ENCODE measurements at regions not wholly inside any gene's neighbourhood (a gene's known extent, or its start where the extent isn't known, plus 50 kb on each side); places are given as distances from the start of the nearest gene placed in this dataset.

DNA sequence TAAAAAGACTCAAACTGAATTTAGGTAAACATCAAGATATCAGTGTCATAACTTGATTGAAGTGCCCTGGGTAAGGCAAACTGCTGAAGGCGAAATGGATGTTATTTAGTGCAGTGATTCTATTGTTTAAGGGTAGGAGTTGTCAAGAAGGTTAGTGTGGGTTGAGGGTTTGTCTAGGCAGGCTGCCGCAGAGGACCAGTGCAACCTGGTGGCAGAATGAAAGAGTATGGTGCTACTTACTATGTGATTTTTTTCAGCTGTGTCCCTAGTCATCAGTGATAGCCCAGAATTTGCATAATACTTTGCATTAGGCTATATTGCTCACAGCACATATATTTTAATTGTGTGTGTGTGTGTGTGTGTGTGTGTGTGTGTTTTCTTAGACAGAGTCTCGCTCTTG lies 1127.0 kb downstream of the GALC start:
- DNase-seq = no peak

DNA sequence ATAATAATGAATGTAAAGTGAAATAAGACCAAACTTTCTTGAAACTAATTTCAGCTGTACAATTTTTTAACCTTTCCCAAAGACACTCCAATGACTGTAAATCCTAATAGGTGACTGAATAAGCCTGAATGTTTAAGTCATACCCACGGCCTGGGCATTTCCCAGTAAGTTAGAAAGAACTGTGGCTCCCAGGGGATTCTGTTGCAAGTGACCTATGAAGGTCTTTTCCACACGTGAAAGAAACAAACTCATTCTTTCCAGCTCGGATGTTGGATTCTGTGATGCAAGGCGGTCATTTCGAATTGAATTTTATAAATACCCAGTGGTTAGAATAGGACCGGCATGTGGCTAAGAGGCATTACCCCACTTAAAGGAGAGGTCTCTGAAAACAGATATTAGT lies 1134.4 kb downstream of the GALC start:
- no peak for DNase-seq

DNA sequence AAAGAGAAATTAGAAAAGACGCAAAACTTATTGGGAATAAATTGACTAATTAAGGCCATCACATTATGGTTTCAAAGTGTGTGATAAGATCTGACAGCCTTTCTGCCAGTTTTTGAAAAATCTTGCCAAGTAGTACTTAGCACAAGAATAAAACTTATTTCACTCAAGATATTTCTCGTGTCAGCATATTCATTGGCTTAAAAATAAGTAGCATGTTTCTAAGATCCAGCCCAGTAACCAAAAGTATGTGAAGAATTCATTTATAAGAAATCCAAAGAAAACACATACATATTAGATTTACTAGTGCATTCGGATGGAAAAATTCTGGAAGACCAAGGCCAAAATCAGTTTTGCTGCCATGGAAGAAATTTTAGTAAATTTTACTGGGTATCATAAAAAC lies 1135.0 kb downstream of the GALC start:
- DNase-seq = no peak

DNA sequence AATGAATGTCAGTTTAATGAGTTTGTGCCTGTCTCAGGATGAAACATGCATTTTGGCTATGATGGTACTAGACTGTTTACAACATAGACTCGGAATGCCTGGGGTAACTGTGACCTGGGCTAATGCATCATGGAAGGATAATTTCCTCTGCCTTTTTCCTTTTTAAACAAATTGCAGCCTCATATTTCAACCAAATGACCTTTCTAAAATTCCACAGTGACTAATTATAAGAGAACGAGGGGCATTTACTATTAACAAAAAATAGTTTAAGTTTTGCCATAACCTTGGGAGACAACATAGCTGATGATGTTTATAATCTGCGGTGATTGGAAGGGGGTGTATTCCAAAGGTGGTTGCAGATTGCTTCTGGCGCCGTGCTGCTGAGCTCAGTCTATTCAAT lies 1140.5 kb downstream of the GALC start:
- DNase-seq = no peak

DNA sequence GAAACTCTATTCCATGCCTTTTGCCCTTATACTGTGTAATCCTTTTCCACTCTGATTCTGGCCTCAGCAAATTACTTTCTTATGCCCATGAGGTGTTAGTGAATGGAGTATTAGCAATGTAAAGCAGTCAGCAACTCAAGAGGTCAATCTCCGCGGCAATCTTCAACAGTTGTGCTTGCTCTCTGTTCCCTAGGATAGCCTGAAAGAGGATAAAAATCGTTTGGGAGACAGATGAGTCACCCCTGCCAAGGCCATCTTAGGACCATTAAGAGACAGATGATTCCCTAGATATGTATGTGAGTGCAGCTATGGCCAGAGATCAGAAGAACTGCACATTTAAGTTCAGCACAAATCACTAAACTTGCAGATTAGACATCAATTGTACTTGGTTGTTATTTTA lies 1145.8 kb downstream of the GALC start:
- DNase-seq = no peak

DNA sequence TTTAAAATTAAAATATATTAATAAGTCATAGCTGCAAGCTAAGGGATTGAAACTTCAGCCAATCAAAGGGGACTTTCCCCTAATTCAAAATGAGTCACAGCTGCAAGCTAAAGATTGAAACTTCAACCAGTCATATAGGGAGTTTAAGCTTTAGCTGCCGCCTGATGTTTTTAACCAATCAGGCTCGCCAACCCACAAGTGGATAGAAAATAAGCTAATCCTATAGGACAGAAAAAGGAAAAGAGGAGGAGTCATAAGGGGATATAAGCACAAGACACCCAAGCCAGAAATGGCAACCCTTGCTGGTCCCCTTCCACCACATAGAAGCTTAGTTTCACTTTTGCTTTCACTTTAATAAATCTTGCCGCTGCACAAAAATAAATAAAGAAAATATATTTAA lies 1154.6 kb downstream of the GALC start:
- DNase-seq = no peak

DNA sequence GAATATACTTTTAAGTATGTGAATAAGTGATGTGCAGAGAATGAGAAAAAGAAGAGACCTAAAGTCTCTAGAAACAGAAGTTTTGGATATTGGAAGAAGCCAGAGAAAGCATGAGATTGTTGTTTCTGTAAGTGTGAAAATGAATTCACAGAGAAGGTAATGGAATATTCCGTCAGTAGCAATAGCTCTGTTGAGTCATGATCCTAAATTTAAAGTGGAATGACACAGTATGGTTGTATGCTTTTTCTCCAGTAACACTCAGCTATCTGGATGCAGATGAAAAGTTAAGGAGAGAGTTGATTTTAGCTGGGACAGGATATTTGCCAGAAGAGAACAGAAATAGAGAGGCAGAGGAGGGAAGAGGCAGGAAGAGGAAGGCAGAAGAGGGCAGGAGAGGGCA lies 1166.3 kb downstream of the GALC start:
- no peak for DNase-seq

DNA sequence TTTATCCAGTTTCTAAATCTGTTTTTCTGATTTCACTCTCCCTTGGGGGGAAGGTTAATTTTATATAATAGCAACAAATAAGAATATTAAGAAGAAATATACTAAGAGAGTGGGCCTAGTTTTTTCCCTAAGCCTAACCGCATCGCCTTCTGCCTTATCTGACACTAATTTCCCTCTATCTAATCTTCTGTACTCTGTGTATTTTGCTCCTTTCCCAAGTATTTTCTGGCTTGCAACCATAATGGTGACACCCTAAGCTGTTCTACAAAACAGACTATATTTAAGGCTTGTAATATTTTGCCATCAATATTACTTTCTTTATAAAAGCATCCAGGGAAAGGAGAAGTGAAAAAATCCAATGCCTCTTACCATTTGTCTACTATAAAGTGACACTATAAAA lies 1168.8 kb downstream of the GALC start:
- DNase-seq = no peak

DNA sequence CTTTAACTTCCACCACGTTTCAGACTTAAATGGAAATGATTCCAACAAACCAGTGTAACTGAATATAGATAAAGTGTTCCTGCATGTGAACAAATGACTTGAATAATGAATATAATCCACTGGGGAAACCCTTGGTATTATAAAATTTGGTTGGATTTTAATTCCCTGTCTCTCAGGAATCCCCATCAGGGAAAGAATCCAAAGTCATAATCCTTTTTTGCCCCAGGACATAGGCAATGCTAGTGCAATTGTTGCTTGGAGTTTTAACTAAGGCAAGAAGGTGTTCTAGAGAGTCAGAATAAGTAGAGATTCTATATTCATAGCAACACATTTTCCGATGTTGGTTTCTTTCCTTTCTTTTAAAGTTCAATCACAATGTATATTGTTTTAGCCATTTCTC lies 1169.4 kb downstream of the GALC start:
- DNase-seq = no peak

DNA sequence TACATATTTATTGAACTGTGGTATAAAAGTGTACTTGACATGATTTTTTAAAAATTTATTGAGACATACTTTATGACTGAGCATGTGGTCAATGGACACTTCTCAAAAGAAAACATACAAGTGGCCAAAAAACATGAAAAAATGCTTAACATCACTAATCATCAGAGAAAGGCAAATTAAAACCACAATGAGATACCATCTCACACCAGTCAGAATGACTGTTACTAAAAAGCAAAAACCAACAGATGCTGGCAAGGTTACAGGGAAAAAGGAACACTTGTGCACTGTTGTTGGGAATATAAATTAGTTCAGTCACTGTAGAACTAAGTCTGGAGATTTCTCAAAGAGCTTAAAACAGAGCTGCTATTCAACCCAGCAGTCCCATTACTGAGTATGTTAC lies 1177.6 kb downstream of the GALC start:
- no peak for DNase-seq

DNA sequence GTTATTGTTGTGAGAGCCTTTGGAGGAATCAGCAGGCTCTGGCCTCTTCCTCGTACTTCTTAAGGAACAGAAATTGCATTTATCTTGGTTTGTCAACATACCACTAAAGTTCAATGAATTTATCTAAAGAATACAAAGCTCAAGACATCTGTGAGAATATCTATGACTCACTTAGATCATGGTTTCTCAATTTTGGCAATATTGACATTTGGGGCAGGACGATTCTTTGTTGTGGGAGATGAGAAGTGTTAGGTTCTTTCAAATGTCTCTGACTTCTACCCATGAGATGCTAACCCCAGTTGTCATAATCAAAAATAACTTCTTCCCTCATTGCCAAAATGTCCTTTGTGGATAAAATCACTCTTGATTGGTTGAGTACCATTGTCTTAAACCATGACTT lies 1190.3 kb downstream of the GALC start:
- DNase-seq = no peak

DNA sequence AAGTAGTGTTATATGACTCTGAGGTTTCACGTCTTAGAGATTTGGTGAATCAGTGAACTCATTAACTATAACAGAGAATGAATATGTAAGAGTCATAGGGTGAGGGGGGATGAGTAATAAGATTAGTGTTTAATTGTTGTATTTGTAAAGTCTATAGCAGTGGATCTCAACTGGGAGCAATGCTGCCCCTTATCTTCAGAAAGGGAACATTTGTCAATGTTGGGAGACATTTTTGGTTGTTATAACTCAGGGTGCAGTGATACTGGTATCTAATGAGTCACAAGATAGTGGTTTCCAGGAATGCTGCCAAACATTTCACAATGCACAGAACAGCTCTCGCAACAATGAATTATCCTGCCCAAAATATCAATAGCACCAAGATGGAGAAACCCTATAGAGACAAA lies 1193.7 kb downstream of the GALC start:
- no peak for DNase-seq

DNA sequence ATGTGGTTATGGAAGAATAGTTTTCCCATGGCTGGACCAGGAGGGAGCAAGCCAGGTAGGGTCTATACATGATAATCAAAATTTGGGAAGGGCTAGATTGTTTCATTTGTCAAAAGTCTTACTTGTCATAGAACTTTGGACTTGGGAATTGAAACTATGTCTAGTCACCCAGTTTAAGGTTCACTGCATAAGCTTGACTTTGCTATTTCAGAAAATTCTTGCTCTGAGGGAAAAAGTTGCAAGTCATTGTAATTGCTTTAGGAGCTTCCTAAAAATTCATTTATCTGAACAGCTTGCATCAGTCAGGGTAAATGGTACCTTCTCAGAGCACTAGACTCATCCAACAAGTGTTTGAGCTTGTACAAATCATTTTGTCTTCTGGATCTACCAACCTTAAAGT lies 1194.7 kb downstream of the GALC start:
- DNase-seq = no peak

DNA sequence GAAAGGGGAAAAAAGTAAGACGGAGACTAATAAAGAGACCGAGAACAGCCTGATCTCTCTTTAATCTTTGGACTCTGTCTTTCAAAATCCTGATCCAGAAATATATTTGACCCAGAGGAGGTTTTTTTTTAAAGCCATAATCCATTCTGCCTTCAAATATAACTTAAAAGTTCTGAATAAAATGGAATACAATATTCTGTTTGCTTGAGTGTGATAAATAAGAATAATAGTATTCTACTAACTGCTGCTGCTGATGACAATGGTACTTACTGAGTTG lies 1196.0 kb downstream of the GALC start:
- DNase-seq = no peak

DNA sequence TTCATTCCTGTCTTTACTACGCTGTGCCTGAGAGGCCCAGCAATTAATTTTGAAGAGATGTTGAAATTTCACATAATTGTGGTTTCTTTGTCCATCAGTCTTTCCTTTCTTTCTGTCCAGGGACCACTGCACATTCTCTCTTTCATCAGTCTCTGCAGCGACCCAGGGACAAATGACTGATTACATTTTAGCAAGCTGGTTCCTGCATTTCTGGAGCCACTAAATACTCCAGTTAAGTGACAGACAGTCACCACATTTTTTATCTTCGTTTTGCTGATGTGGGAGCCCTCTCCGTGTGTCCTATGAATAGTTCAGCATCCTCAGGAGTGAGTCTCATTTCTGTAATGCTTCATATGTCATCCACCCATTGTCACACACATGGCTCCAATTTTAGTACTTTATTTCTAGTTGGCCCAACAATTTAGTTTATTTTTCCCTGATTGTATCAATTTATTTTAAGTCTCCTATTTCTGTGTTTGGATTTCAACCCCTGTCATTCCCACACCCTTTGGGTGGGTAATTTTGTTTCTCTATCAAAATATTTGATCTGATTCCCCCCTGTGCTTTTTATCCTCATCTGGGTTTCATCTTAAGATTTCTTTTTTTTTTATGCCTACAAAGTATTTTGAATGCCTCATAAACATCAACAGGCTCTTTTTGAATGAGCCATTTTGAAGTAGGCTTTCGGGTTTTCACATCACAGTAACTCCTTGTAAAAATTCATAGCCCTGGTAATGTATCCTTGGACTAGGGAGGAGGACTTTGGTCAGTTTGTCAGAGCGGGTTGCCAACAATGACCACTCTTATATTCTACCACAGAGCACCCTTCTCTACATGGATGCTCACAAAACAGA lies 1196.5 kb downstream of the GALC start:
- no peak for DNase-seq

DNA sequence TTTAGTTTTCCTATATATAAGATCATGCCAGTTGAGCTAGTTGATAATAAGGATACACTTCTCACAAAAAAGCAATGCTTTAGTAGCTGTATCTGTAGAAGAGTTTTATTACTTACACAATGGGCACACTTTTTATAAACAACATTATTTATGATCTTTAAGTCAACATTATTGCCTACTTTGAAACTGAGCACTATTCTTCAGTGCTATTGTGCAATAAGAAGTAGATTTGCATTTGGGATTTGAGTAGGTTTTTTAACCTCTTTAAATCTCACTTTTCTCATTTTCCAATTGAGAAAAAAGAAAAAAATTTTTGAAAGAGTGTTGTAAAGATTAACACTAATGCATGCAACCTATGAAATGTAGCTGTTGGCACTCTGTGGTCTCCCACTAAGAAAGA lies 1198.3 kb downstream of the GALC start:
- DNase-seq = no peak

DNA sequence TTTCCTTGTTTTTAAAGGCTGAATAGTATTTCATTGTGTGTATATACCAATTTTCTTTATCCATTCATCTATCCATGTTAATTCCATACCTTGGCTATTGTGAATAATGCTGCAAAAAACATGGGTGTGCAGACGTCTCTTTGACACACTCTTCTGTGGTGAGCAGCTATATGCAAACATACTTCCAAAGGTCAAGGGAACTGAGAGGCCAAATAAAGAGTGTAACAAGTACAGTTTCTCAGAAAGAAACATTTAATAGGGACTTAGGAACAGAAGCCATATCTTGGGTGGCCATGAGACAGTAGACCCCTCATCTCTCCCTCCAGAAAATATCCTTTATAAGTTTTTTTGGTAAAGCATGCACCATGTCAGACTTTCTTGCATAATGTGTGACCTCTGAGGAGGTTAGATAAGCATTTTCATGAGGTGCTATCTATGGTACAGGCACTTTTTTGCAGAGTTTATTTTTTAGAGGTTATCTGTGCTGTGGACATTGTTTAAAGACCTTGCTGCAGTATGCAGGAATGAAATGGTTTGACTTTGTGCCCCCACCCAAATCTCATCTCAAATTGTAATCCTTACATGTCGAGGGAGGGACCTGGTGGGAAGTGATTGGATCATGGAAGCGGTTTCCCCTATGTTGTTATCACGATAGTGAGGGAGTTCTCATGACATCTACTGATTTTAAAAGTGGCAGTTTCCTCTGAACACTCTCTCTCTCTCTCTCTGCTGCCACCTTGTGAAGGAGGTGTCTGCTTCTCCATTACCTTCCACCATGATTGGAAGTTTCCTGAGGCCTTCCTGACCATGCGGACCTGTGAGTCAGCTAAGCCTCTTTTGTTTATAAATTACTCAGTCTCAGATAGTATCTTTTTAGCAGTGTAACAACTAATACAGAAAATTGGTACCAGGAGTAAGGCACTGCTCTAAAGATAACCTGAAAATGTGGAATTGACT lies 1202.3 kb downstream of the GALC start:
- no peak for DNase-seq

DNA sequence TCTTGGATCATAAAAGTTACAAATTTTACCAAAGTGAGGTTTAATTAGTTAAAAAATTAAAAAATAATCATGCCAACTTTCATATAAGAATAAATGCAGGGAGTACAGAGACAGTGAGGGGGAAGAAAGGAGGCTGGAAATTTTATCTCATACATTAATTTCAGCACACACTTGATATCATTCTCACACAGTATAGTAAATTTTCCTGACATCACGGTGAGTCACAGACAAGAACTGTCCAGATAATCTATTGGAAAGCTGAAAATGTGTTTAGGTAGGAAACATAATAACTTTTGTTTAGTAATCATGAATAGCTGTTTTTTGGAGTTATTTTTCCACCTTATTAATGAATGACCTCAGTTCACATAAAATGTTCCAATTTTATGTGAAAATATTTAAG lies 1204.8 kb downstream of the GALC start:
- no peak for DNase-seq

DNA sequence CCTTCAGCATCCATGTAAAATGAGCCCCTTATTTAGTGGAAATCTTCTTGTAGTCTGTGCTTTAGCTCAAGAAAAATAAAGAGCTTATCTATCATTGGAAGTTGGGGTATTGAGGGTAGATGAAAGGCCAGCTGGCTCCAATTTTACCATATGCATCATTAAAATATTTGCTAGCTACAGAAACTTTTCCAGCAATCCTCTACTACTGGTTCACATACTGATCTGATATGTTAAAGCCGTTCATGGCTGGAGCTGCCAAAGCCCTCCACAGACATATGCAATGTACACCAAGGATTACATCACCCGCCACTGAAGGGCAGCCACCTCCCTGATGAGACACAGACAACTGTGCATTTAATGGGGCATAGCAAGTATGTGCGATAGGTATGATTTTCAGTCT lies 1205.3 kb downstream of the GALC start:
- no peak for DNase-seq

DNA sequence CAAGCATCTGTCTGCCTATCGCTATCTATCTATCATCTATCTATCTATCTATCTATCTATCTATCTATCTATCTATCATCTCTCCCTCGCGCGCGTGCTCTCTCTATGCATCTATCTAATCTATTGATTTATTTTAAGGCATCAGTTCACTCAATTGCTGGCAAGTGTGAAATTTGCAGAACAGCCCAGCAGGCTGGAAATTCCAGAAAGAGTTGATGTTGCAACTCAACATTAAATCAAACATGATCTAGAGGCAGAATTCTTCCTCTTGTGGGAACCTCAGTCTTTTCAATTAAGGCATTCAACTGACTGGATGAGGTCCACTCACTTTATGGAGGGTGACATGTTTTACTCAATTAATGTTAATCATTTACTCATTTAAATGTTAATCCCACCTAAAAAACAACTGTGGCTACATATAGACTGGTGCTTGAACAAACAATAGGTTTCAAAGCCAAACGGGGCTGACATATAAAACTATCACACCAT lies 1210.8 kb downstream of the GALC start:
- DNase-seq = no peak

DNA sequence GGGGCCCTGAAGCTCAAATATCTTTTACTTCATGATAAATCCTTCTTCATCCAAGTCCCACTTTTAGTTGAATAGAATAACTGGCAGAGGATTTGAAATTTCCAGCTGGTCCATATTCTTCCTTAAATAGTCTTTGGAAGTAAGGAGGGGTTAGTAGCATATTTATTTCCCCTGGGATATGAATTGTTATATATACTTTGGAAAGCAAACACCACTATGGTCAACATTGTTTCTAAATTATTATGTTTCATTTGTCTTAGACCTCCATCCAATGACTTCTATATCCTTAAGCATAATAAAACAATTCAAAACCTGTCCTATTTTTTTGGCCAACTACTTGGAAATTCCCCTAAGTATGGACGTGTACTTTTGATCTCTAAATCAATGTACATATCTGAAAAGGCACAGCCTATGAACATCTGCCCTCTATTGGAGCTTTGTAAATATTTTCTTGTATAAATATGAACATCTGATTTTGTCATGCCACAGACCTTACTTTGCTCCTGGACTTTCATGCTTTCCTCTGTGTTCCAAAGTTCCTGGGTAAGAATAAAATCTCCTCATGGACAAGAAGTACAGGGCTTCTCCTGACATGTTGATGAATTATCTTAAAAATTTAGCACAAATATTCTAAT lies 1212.0 kb downstream of the GALC start:
- DNase-seq = no peak

DNA sequence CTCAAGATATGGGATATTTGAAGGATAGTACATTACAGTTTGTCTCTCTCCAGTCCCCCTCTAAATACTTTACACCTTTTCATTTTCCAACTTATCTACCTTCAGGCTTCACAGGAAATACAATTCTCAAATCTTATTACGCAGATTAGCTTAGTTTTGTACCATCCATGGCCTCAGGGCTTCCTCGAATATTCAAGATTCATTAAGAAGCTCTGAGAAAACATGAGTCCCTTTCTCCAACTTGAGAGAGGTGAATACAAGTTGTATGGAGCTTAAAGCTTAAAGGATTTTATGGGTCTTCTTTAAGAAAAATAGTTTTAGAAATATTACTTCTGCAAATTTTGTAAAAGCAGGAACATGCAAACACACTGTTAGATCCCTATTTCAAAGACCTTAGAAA lies 1212.5 kb downstream of the GALC start:
- DNase-seq = no peak

DNA sequence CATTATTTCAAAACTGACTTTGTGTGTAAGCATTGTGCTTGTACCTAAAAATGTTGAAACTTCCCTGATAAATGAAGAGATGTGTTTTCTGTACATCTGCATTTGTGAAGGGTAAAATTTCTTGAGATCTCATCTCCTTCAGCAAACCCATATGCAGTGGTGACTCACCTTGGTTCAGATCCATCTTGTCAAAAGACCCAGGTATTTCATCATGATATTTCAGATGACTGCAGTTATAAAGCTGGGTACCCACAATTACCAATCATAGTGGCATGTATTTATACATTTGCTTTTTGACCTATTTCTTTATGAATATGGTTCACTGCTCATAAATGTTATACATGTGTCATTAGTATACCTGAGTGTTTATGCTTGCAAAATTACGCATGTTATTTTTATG lies 1213.6 kb downstream of the GALC start:
- no peak for DNase-seq

Data from CD4-positive, alpha-beta T cell treated with Interleukin-6 for 4 hours (primary cell).